GM19372 (cell line): ENCODE measurements at regions not wholly inside any gene's neighbourhood (a gene's known extent, or its start where the extent isn't known, plus 50 kb on each side); places are given as distances from the start of the nearest gene placed in this dataset.
"Not testable (repeated sequence)": the region's sequence is repeated elsewhere in the genome, so short reads cannot be mapped to it uniquely, and the experiment has no call there.

Source experiments
- ATAC-seq: cut with Tn5 transposase; IDR thresholded peaks from one replicate; pipeline ENCODE4 v1.9.1; 2021; ENCODE audit warnings: mild to moderate bottlenecking, low read depth, moderate library complexity; ENCODE audit not compliant: unreplicated experiment

DNA sequence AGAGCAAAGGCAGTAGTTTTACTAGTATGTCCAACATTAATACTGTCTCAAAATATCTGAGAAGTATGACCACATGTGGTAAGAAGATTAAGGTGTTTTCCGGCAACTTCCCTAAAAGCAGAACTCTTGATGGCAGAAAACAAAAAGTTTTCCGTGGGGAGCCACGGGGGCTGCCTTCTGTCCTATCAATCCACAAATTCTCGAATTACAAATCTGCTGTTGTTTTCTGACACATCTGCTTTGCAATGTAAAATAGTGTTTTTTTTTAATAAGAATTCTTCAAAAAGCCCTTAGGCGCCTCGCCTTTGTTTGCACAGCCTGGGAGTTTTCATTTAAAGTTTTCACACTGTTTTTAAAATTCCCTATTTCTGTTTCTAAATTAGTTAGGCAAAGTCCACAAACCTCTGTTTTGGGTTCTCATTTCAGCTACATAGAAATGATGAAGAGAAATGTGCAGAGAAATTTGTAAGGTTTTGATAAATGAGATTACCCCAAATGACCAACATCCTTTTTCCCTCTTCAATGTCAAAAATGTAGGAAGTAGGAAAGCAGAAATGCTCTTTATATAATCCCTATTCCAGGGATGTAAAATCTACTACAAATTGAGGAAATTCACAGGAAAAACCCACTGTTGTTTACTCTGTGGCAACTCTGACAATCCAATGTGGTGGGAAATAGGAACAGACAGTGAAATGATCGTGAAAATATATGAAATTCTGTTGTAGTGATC lies 385.8 kb downstream of the ZEB2 start:
- no peak for ATAC-seq

- ATAC-seq, result no peak
These were observed 387.6 kb downstream of the ZEB2 start for GRCh38 chr2:144132357-144132756.

DNA sequence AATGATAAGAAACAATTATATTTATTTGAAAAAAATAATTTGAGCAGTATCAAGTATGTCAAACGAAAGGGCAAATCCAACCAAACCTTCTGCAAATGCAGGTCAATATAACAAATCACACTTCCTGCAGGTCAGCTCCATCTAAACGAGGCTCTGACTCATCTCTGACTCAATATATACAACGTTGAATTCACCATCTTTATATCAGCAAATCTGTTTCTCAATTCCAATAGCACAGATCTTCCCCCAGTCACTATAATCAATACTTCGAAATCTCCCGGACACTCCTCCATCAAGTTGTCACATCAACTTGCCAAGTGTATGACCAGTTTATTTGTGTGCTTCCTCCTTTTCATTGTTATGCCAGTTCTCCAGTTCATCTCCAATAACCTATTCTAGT lies 388.9 kb downstream of the ZEB2 start:
- ATAC-seq, result no peak

DNA sequence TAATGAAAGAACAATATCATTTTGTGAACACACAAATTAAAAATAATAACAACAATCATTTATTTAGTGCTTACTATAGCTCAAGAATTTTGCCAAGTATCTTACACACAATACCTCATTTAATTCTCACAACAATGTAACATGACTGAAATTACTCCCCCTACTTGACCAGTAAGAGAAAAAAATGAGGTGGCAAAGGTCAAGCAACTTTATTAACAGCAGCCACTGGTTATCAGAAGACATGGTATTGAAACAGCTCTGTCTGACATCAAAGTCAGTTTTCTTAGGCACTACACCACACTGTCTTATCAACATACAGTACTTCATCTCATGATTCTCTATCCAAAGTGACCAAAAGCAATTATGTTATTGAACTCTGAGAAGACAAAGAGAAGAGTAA lies 389.4 kb downstream of the ZEB2 start:
- ATAC-seq, result no peak

DNA sequence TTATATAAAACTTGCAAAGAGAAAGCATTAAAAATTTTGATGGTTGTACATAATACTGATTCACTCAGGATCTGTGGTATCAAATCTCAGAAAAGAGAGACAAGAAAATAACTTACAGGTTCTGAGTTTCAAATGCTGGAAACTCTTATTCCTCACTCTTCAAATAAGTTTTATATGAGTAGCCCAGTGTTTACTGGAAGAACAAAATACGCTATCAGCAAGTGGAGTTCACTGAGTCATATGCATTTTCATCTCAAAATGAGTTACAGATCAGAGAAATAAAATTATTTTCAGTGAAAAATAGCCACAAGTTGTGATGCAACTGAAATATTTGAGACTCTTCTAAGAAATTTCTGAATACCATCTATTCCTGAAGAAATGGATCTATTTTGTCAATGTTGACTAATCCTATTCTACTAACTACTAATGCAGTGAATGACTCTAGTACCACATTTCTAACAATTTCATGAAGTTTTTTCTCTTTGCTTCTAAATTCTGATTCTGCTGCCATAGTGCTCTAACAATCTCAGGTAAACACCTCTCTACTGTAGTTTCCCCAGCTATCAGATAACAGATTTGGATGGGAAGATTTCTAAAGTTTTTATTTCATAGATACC lies 391.7 kb downstream of the ZEB2 start:
- no peak for ATAC-seq

DNA sequence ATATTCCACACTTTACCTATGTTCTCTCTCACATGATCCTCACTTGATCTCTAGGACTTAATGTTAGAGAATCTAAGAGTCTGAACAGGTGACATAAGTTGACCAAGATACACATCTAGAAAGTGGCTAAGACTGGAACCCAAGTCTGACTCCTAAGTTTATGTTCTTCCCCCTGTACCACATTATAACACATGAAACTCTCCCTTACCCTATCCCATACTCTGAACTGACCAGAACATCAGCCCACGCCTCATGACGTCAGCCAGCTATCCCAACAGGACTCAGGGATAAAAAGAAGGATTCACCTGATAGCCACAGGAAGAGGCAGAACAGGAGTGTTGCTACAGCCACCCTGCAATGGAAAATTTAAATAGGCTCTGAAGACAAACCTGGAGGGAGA lies 392.2 kb downstream of the ZEB2 start:
- no peak for ATAC-seq

- no peak for ATAC-seq
These were observed 393.6 kb downstream of the ZEB2 start for GRCh38 chr2:144126302-144126701.

DNA sequence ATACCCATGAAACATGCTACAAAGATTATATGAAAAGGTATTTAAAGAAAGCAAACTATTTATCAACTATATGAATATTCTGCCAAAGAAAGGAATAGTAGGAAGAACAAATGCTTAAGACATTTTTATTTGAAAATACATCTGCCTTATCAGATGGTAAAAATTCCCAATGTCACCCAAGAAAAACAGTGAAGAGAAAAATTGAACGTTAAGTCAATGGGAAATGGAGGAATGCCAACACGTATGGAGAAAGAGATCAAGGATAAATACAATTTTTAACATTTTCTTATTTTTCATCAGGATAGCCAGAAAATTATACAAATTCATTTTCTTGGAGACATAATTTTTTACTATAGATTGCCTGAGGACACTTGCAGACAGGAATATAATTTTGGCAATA lies 394.2 kb downstream of the ZEB2 start:
- ATAC-seq, result no peak

DNA sequence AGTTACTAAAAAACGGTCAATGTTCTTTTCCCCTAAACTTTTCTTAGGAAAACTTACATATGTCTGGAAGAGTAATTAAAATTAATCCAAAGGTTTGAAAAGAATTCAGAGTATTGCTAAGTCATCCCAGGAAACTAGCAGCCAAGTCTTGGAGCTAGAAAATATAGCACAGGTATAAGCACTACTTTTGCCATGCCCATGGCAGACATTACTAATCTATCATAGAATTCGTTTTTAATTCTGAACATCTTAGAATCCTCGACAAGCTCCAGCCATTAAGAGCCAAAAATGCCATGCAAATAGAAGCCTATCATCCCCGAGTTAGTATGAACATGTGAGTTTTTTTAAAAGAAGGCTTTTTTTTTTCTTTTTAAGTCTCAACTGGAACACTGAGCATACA lies 395.0 kb downstream of the ZEB2 start:
- ATAC-seq, result no peak

DNA sequence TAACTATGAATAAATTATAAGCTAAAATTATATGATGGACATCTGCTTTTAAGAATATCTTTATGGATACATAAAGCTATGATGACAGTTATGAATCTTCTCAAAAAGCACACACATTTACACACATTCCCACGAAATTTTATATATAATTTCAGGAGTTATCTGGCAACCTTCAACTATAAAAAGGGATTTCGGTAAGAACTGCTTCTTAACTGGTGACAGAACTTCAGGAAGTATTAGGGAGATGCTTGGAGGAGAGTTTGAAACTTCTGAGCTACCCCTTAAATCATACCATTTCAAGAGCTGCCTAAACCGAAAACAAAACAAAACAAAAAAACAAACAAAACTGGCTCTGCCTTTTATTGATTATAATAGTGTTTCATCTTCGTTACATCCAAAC lies 399.4 kb downstream of the ZEB2 start:
- no peak for ATAC-seq

DNA sequence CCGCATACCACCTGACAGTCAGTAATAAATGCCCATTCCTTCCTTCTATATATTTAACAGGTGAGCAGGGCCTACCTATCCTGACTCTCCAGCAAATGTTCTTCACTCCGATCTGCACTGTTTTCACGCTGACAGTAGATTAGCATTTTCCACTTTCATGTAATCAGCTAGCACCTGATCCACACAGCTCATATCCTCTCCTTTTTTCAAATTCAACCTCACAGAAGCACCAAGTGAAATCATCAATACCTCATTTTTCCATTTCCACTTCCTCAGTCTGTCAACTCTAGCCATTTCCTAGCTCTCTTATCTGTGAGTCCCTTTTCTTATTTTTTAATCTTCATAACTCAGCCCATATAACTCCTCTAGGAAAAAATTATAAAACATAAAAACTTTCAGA lies 402.8 kb downstream of the ZEB2 start:
- no peak for ATAC-seq

DNA sequence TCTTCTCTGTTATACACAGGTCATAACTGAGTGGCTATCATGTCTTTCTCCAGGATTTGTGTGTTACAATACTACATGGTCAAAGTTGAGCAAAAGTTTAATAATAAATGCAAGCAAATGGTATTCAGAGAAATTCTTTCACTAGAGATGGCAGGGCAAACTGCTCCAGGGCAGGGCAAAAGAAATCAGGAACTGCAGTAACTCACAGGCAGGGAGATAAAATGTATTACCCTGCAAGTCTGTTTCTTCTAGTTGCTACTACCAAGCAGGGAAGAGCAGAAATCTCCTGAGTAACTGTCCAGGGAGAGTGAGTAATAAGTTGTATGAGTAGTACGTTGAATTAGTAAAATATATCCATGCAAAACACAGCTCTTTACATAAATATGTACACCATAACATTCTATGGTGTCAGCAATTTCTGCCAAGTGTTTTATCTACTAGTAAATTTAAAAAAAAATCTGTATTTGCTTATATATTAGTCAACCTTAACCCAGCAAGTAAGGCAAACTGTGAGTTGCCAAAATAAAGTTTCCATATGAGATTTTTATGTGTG lies 404.1 kb downstream of the ZEB2 start:
- no peak for ATAC-seq

DNA sequence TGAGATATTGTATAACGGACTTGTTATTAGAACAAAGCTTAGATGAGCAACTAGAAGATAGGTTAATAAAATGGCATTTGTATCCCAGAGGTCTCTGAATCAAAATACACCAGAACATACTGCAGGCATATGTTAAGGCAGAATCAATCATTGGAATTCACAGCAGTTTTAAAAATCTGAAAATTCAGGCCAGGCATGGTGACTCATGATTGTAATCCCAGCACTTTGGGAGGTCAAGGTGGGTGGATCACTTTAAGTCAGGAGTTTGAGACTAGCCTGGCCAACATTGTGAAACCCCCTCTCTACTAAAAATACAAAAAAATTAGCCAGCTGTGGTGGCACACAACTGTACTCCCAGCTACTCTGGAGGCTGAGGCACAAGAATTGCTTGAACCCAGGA lies 405.2 kb downstream of the ZEB2 start:
- ATAC-seq, result no peak

DNA sequence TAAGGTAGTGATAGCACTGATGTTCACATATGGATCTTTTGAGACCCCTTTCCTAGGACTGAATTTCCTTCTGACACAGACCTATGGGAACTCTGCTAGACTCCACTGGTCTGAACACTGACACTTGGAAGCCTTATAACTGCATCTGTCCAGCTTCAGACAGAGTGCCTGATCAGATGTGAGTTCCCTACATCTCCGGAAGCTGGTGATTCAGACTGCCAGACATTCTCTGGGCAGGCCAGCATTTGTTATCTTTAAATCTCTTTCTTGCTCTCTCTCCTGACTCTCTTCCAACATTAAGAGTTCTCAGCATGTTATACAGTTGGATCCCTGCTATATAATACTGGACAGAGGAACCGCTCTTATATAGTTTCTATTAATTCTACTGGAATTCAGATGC lies 408.5 kb downstream of the ZEB2 start:
- no peak for ATAC-seq

- not testable (repeated sequence) for ATAC-seq
These were observed 413.8 kb downstream of the ZEB2 start for GRCh38 chr2:144106104-144106503.

DNA sequence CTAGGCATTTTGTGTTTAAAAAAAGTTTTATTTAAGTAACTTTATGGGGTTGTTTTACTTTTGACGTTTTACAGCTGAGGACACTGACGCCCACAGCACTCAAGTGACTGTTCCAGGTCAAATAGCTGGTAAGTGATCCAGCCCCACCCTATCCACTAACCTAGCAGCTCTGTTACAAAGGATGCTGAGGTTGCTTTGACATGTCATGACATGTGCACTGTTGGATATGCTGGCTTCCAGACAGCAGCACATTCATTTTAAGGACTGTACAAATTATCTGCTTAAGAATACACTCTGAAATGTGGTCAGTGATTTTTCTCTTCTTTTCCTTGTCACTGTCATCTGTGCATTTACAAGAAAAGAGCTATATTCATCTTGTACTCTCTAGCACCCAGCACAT lies 417.5 kb downstream of the ZEB2 start:
- ATAC-seq, result no peak

DNA sequence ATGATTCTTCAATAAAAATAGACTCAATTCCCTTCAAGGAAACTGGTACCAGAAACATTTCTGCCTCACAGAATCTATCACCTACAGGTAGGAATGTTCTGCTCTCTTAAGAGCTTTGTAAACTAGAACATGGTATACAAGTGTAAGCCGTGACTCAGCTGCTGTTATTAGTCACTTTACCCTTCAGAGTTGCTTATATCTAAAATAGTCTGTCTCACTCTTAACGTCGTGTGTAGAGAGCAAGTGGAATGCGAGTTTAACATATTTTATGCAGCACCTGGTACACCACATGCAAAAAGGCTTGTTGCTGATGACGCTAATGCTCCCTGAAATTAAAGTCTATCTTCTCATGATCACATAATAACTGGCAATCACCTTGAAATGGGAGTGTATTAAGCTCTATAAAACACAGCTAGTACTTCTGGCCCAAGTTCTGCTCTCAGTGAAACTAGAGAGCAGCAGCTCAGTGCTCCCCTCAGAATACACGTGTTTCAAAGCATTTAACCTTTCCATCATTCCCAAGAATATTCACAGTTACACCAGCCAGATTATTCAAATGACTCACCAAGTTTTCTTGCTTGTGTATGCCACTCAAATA lies 420.0 kb downstream of the ZEB2 start:
- ATAC-seq, result no peak

GRCh38 chr2:144099340-144099739 lies 420.6 kb downstream of the ZEB2 start:
- ATAC-seq, result no peak

DNA sequence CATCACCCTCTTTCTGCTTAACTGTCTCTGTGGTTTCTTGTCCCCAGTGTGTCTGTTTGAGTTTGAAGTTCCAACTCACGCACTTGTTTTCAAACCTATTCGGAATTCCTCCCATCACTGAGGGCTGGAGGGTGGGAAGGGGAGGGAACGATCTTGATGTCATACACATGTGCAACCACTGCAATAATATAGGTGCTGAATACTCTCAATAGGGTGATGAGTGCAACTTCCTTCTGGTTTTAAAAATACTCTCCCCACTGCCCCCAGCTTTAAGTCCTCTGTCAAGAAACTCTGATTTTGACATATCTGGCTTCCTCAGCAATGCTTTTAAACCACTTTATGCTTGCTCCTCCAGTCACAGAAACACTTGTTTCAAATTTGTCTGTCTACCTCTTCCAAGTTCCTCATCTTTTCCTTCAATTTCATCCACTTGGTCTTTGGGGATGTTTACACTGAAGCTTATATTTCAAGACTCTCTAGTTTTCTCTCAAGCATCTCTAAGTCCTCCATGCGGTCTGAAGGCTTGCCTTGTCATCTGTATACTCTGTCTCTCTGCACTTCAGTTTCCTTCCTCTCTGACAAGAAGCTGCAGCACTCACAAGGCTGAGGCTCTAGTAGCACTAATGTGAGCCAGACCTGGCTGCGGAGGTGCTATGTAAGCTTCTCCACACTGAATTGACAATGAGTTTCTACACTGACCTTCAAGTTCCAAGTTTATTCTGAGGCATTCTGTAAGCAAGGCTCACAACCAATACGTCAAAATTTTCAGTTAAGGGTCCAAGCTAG lies 422.3 kb downstream of the ZEB2 start:
- ATAC-seq, result no peak

DNA sequence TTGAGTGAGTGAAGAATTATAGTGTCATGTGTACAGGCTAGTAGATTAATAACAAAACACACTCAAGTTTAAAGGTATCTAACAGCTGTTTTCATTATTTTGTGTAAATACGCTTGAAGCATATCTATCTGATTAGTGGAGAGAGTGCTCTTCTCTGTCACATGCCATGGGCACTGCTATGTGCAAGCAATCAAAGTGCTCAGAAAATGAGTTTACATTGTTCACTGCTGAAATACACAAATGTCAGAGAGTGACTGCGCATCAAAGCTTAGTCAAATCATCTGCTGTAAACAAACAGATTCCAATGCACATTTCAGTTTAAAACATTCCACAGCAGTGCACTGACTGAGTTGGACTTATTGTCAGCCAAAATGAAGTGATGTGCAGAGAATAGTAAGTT lies 423.4 kb downstream of the ZEB2 start:
- no peak for ATAC-seq
